ENCODE measurements at regions not wholly inside any gene's neighbourhood (a gene's known extent, or its start where the extent isn't known, plus 50 kb on each side); places are given as distances from the start of the nearest gene placed in this dataset.

DNA sequence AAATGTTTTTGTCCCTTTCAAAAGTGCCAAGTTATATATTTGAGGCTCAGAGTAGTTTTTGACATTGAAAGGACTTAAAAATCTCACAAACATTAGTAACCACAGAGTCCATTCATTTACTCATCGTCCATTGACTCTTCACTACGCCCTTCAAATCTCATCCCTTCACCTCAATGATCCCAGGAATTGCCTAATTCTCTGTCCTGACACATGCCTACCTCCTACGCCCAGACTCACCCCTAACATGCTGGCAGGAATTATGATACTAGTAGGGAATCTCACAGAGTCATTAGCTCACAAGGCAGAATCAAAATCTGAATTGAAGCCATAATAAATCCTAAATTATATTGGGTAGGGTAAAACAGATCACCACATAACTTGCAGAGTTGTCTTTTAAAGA lies 410.1 kb downstream of the RAP2B start:
- no peak overlapping the region for H3K27ac Mint-ChIP-seq
- H3K36me3 Mint-ChIP-seq (ENCODE audit: low read depth): no peaks in the 10 kb centered on the region
- TF ChIP-seq, protein P1, sequence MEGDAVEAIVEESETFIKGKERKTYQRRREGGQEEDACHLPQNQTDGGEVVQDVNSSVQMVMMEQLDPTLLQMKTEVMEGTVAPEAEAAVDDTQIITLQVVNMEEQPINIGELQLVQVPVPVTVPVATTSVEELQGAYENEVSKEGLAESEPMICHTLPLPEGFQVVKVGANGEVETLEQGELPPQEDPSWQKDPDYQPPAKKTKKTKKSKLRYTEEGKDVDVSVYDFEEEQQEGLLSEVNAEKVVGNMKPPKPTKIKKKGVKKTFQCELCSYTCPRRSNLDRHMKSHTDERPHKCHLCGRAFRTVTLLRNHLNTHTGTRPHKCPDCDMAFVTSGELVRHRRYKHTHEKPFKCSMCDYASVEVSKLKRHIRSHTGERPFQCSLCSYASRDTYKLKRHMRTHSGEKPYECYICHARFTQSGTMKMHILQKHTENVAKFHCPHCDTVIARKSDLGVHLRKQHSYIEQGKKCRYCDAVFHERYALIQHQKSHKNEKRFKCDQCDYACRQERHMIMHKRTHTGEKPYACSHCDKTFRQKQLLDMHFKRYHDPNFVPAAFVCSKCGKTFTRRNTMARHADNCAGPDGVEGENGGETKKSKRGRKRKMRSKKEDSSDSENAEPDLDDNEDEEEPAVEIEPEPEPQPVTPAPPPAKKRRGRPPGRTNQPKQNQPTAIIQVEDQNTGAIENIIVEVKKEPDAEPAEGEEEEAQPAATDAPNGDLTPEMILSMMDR (IDR thresholded peaks at IDR 0.05): no peak
- no peaks in the 10 kb centered on the region for H3K4me1 Mint-ChIP-seq (ENCODE audit: low read depth)
- peaks cover 4% of the 10 kb centered on the region for H3K9me3 Mint-ChIP-seq
- no peak for DNase-seq
- no peak overlapping the region for H3K4me3 Mint-ChIP-seq
- H3K27me3 Mint-ChIP-seq (ENCODE audit: insufficient read depth): peaks cover 4% of the 10 kb centered on the region

DNA sequence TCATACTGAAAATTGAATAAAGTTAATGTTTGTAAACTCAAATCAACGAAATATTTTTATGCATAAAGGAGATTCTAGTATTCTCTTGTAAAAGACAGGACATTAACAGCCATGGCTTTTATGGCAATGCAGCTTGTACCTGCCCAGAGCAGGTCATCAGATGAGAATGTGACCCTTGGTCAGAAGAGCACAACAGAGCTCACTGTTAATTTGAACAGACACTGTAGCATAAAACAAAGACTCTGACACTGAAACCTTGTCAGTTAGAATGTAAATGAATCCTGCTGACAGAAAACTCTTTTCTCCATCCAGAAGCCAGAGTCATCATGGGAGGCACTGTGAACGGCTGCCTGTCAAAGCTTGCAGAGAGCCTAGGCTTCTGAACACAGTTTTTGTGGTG lies 410.6 kb downstream of the RAP2B start:
- no peak for DNase-seq
- no peaks in the 10 kb centered on the region for H3K4me1 Mint-ChIP-seq (ENCODE audit: low read depth)
- H3K27ac Mint-ChIP-seq: no peak overlapping the region
- H3K36me3 Mint-ChIP-seq (ENCODE audit: low read depth): no peaks in the 10 kb centered on the region
- H3K9me3 Mint-ChIP-seq: peaks cover 4% of the 10 kb centered on the region
- no peak overlapping the region for H3K4me3 Mint-ChIP-seq
- H3K27me3 Mint-ChIP-seq (ENCODE audit: insufficient read depth): peaks cover 4% of the 10 kb centered on the region
- TF ChIP-seq, protein P1 (IDR thresholded peaks at IDR 0.05): no peak

DNA sequence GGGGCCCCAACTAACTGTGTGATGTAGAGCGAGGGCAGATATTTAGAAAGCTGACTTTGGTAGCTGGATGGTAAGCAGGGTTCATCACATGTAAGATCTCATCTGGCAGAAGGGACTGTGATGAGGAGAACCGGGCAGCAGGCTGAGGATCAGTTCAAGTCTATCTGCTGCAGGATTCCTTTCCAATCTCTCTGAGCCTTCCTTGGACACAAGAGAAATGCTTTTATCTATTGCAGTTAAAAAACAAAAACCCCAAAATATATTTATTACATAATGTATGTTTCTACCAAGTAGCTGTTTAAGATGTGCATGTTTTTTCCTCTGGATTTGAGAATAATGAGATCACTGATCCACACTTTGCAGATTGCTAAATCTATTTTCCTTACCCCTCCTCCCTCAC lies 411.5 kb downstream of the RAP2B start:
- Mint-ChIP-seq H3K4me3 (no peak overlapping the region), H3K27me3 (ENCODE audit: insufficient read depth) (peaks cover 3% of the 10 kb centered on the region), H3K4me1 (ENCODE audit: low read depth) (no peaks in the 10 kb centered on the region), H3K9me3 (peaks cover 4% of the 10 kb centered on the region), H3K27ac (no peak overlapping the region), H3K36me3 (ENCODE audit: low read depth) (no peaks in the 10 kb centered on the region)
- TF ChIP-seq, protein P1 (IDR thresholded peaks at IDR 0.05): no peak
- no peak for DNase-seq

DNA sequence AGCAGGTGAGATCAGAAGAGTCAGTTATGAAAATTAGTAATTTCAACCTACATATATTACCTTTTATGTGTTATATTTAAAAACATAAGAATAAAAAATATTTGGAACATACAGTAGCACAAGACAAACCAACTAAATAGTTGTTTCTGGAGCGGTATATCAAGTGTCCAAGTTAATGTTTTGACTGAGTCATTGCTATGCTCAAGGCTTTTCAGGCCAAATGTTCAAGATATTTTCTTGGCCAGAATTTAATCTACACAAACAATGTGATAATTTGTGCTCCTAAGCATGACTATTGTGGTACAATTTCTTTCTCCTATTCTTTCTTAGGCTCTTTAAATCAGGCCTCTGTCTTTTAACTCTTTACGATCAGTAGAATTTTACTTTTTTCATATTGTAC lies 412.4 kb downstream of the RAP2B start:
- H3K27ac Mint-ChIP-seq: no peak overlapping the region
- DNase-seq: no peak
- no peaks in the 10 kb centered on the region for H3K4me1 Mint-ChIP-seq (ENCODE audit: low read depth)
- no peak overlapping the region for H3K4me3 Mint-ChIP-seq
- peaks cover 3% of the 10 kb centered on the region for H3K27me3 Mint-ChIP-seq (ENCODE audit: insufficient read depth)
- H3K36me3 Mint-ChIP-seq (ENCODE audit: low read depth): no peaks in the 10 kb centered on the region
- H3K9me3 Mint-ChIP-seq: peaks cover 4% of the 10 kb centered on the region
- TF ChIP-seq, protein P1 (IDR thresholded peaks at IDR 0.05): no peak

DNA sequence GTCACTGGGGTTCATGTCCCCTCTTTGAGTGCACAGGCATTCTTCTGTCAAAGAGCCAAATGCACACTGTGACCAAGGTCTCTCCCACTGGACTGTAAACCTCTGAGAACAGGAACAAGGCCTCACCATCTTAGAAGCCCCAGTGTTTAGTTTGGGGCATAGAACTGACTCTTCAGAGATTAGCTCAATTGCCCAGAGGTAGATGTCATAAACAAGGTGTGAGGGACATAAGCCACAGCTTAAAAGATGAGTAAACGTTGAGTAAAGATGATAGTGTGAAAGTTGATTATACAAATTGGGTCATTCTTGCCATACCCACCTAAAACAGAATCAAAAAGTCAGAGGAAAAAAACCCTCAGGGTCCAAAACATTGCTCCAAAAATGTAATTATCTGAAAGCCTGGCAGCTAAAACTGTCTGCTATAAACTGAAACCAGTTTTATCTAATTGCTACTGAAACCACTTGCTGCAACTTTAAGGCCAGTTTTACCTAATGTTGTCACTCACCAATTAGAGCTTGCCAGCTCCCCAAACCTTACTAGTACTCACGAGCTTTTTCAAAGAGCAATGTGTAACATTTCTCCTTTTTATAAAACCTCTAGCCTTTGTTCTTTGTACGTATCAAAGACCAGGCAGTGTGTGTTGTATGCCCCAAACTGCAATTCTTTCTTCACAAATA lies 415.2 kb downstream of the RAP2B start:
- no peak for DNase-seq
- TF ChIP-seq, protein P1 (IDR thresholded peaks at IDR 0.05): no peak
- H3K9me3 Mint-ChIP-seq: no peaks in the 10 kb centered on the region
- H3K4me1 Mint-ChIP-seq (ENCODE audit: low read depth): no peaks in the 10 kb centered on the region
- H3K27ac Mint-ChIP-seq: no peak overlapping the region
- H3K36me3 Mint-ChIP-seq (ENCODE audit: low read depth): no peaks in the 10 kb centered on the region
- no peak overlapping the region for H3K4me3 Mint-ChIP-seq
- peaks cover 2% of the 10 kb centered on the region for H3K27me3 Mint-ChIP-seq (ENCODE audit: insufficient read depth)
